ENCODE measurements at regions not wholly inside any gene's neighbourhood (a gene's known extent, or its start where the extent isn't known, plus 50 kb on each side); places are given as distances from the start of the nearest gene placed in this dataset.

DNA sequence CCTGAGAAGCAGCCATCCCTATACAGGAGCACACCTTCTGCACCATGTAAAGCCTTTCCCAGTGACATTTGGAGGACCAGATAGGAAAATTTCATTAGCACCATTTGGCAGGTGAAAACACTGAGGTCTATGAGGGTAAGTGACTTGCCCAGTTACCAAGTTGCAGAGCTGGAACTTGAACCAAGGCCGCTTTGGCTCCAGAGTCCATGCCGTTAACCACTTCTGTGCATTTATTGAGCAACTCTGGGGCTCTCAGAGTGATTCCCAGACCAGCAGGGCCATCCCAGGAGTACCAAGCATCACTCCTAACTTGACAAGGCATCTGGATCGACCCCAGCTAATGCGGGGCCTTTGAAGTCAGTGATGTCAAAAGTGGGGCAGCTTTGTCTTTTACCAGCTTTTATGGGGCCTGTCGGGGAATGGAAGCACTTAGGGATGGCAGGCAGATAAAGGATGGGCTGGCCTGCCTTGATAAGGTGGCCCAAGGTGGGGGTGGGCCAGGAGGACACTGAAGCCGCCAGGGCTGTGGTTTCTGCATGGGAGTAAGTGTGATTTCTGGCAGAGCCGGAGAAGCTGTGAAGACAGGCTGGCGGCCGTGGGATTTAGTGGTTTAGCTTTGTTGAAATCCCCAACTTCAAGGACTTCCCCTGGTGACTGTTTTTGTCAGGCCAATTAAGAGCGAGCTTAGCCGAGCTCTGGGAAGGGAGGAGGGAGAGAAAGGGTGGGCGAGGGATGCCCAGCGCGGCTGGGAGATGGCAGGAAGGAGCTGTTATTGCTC is 127.3 kb downstream of the MACROH2A1 start:
- H4K20me1 ChIP-seq (ENCODE audit: insufficient read depth), result no peaks in the 10 kb centered on the region

DNA sequence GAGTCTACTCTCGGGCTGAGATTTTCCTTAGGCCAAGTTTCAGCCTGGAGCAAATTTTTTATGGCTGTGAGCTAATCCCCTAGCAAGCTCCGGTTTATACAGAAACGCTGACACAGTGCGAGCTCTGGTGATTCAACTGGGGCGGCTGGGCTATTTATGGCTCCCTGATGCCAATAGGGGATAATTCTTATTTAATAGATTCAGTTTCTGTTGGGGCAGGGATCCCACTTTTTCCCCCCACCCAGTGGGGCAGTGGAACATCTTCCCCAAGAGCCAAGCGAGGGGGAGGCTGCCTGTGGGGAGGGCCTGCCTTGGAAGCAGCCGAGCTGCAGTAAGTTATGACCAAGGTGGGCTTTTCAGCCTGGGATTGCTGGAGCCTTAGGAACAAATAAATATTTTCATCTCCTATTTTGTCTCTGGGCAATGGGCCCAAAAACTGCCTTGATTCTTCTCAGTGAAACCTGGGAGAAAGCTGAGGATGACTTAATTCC is 129.1 kb downstream of the MACROH2A1 start:
- H3K27ac ChIP-seq, result peak overlapping the region; percentile 85
- H4K20me1 ChIP-seq (ENCODE audit: insufficient read depth), result no peaks in the 10 kb centered on the region
- H3K9me2 ChIP-seq (ENCODE audit: insufficient read depth), result no peaks in the 10 kb centered on the region
- DNase-seq, result peak; percentile 84
- no peaks in the 10 kb centered on the region for H3F3A ChIP-seq (ENCODE audit: insufficient read depth)
- H3K79me2 ChIP-seq (ENCODE audit: insufficient read depth), result no peaks in the 10 kb centered on the region
- peak overlapping the region; percentile 52 for H2AFZ ChIP-seq
- TF ChIP-seq EZH2 (IDR thresholded peaks at IDR 0.05; ENCODE audit: insufficient read depth, poor library complexity, severe bottlenecking) (no peak), EZH2phosphoT487 (IDR thresholded peaks at IDR 0.05; ENCODE audit: insufficient read depth, low read depth) (no peak)
- WGBS, 2 experiments (ENCODE audit: low coverage in 1 of 2, low lambda C conversion rate in 2 of 2, missing lambda C conversion rate in 2 of 2), result 57 to 58% methylated on average over 7 of the region's 7 CpGs
- in situ Hi-C loops (cut with MboI), result no loop called here
- H3K36me3 ChIP-seq (ENCODE audit: low read depth), result no peaks in the 10 kb centered on the region
- no peak overlapping the region for H3K4me3 ChIP-seq
- no peaks in the 10 kb centered on the region for H3K27me3 ChIP-seq (replicated peaks; ENCODE audit: insufficient read depth)
- H3K9ac ChIP-seq, result peak overlapping the region; percentile 71
- peak overlapping the region; percentile 21 for H3K4me2 ChIP-seq (ENCODE audit: unreplicated experiment)
- H3K4me1 ChIP-seq (ENCODE audit: insufficient read depth), result peaks cover 14% of the 10 kb centered on the region
- H3K9me3 ChIP-seq (ENCODE audit: low read depth), result no peaks in the 10 kb centered on the region

More for the DNA sequence above, 127.3 kb downstream of the MACROH2A1 start:
- Histone ChIP-seq H3K36me3 (ENCODE audit: low read depth) (no peaks in the 10 kb centered on the region), H3K79me2 (ENCODE audit: insufficient read depth) (no peaks in the 10 kb centered on the region), H3K4me3 (no peak overlapping the region), H3K4me1 (ENCODE audit: insufficient read depth) (peaks cover 17% of the 10 kb centered on the region), H3K27ac (no peak overlapping the region), H3K27me3 (replicated peaks; ENCODE audit: insufficient read depth) (no peaks in the 10 kb centered on the region), H3K4me2 (ENCODE audit: unreplicated experiment) (no peak overlapping the region), H3K9me2 (ENCODE audit: insufficient read depth) (no peaks in the 10 kb centered on the region), H3F3A (ENCODE audit: insufficient read depth) (no peaks in the 10 kb centered on the region), H3K9ac (no peak overlapping the region), H2AFZ (no peak overlapping the region), H3K9me3 (ENCODE audit: low read depth) (no peaks in the 10 kb centered on the region)
- in situ Hi-C loops (cut with MboI), result no loop called here
- TF ChIP-seq EZH2 (IDR thresholded peaks at IDR 0.05; ENCODE audit: insufficient read depth, poor library complexity, severe bottlenecking), result no peak
- no peak for TF ChIP-seq EZH2phosphoT487 (IDR thresholded peaks at IDR 0.05; ENCODE audit: insufficient read depth, low read depth)
- peak; percentile 55 for DNase-seq
- 43 to 48% methylated on average over 12 to 14 of the region's 14 CpGs for WGBS, 2 experiments (ENCODE audit: low coverage in 1 of 2, low lambda C conversion rate in 2 of 2, missing lambda C conversion rate in 2 of 2)

DNA sequence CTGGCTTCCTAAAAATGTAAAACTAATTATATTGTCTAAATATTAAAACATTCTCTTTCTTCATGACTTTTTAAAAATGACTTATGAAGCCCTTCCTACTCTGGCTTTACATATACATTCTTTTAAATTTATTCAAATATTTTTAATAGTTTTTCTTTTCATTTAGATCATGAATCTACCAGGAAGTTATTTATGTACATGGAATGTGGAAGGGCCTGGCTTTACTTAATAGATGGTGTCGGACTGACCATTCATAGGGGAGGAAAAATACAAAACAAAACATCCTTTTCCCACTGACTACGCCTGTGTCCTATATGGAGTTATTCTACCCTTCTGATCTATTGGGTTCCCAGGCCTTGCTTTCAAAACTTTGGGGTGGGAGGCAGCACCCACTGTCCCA is 129.8 kb downstream of the MACROH2A1 start:
- no peaks in the 10 kb centered on the region for H3K27me3 ChIP-seq (replicated peaks; ENCODE audit: insufficient read depth)
- peak overlapping the region; percentile 85 for H3K27ac ChIP-seq
- H2AFZ ChIP-seq, result peak overlapping the region; percentile 52
- peak overlapping the region; percentile 21 for H3K4me2 ChIP-seq (ENCODE audit: unreplicated experiment)
- TF ChIP-seq EZH2phosphoT487 (IDR thresholded peaks at IDR 0.05; ENCODE audit: insufficient read depth, low read depth) (no peak), EZH2 (IDR thresholded peaks at IDR 0.05; ENCODE audit: insufficient read depth, poor library complexity, severe bottlenecking) (no peak)
- no peaks in the 10 kb centered on the region for H3K9me3 ChIP-seq (ENCODE audit: low read depth)
- H3F3A ChIP-seq (ENCODE audit: insufficient read depth), result no peaks in the 10 kb centered on the region
- DNase-seq, result peak; percentile 54
- peaks cover 13% of the 10 kb centered on the region for H3K4me1 ChIP-seq (ENCODE audit: insufficient read depth)
- H4K20me1 ChIP-seq (ENCODE audit: insufficient read depth), result no peaks in the 10 kb centered on the region
- peak overlapping the region; percentile 71 for H3K9ac ChIP-seq
- no peaks in the 10 kb centered on the region for H3K9me2 ChIP-seq (ENCODE audit: insufficient read depth)
- no peak overlapping the region for H3K4me3 ChIP-seq
- H3K79me2 ChIP-seq (ENCODE audit: insufficient read depth), result no peaks in the 10 kb centered on the region
- WGBS, 2 experiments (ENCODE audit: low coverage in 1 of 2, low lambda C conversion rate in 2 of 2, missing lambda C conversion rate in 2 of 2), result 72% methylated on average over 2 of the region's 2 CpGs
- in situ Hi-C loops (cut with MboI), result no loop called here
- H3K36me3 ChIP-seq (ENCODE audit: low read depth), result no peaks in the 10 kb centered on the region

DNA sequence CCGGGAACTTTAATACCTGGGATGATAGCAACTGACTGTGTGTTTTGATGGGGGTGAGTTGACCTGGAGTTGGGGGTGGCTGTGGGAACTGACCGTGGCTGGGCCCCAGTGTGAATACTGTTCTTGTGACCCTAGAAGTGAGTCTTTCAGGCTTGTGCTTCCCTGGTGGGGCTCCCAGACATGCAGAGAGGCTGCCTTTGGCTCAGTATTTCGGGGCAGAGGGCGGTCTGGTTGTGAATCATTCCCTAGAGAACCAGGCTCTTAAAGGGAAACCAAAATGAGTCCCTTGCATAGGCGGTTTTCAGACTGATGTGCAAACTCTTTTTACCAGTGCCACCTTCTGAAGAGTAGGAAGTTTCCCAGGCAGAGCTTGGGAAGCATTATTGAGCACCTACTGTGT is 132.1 kb downstream of the MACROH2A1 start:
- Histone ChIP-seq H2AFZ (peak overlapping the region; percentile 14; the same call in 1 of the 2 replicates), H3K27ac (no peak overlapping the region), H4K20me1 (ENCODE audit: insufficient read depth) (no peaks in the 10 kb centered on the region), H3K27me3 (replicated peaks; ENCODE audit: insufficient read depth) (no peaks in the 10 kb centered on the region), H3K36me3 (ENCODE audit: low read depth) (no peaks in the 10 kb centered on the region), H3K4me1 (ENCODE audit: insufficient read depth) (peaks cover 13% of the 10 kb centered on the region), H3K4me2 (ENCODE audit: unreplicated experiment) (no peak overlapping the region), H3K4me3 (no peak overlapping the region), H3K9me3 (ENCODE audit: low read depth) (no peaks in the 10 kb centered on the region), H3K9me2 (ENCODE audit: insufficient read depth) (no peaks in the 10 kb centered on the region), H3K79me2 (ENCODE audit: insufficient read depth) (no peaks in the 10 kb centered on the region), H3F3A (ENCODE audit: insufficient read depth) (no peaks in the 10 kb centered on the region), H3K9ac (no peak overlapping the region)
- TF ChIP-seq EZH2phosphoT487 (IDR thresholded peaks at IDR 0.05; ENCODE audit: insufficient read depth, low read depth), result no peak
- in situ Hi-C loops (cut with MboI), result no loop called here
- peak; percentile 20 for DNase-seq
- 81 to 91% methylated on average over 5 of the region's 5 CpGs for WGBS, 2 experiments (ENCODE audit: low coverage in 1 of 2, low lambda C conversion rate in 2 of 2, missing lambda C conversion rate in 2 of 2)
